Adrenal gland (tissue), 9 donors: ENCODE measurements at regions not wholly inside any gene's neighbourhood (a gene's known extent, or its start where the extent isn't known, plus 50 kb on each side); places are given as distances from the start of the nearest gene placed in this dataset.

ENCODE experiments used
- DNase-seq, 7 donors: peaks; one replicate each; pipeline ENCODE4 v3.0.0-alpha.2; 2019 to 2020
- H3K27ac ChIP-seq, 5 donors: fragments of 200-600 bp; sonication (generic) in 4 of 5; 1 replicate in 3 of 5; 2 replicates in 2 of 5; pipeline versions ENCODE4 v1.5.1 to v1.8.0; 2016 to 2020; ENCODE audit warnings: mild to moderate bottlenecking in 1 of 5
- H3K27me3 ChIP-seq: fragments of 200-600 bp; 2 replicates; pipeline ENCODE4 v1.8.0; 2021
- H3K36me3 ChIP-seq, 2 donors: fragments of 200-600 bp; replicated peaks in 1 of 2; 1 replicate in 1 of 2; 2 replicates in 1 of 2; pipeline versions ENCODE4 v1.5.1 to v1.8.0; 2018 to 2022
- H3K4me1 ChIP-seq, 2 donors: fragments of 200-600 bp; replicated peaks in 1 of 2; 1 replicate in 1 of 2; 2 replicates in 1 of 2; pipeline versions ENCODE4 v1.5.1 to v1.8.0; 2018 to 2021
- H3K4me3 ChIP-seq, 4 donors: fragments of 200-600 bp; sonication (generic) in 3 of 4; one replicate each; pipeline ENCODE4 v1.5.1; 2016 to 2018
- H3K9me3 ChIP-seq, 3 donors: fragments of 200-600 bp; sonication (generic) in 1 of 3; replicated peaks in 1 of 3; 1 replicate in 2 of 3; 2 replicates in 1 of 3; pipeline versions ENCODE4 v1.5.1 to v1.8.0; 2016 to 2021
- POLR2A ChIP-seq, 2 donors: fragments of 450-650 bp; IDR thresholded peaks; one replicate each; pipeline ENCODE4 v1.6.1; 2017; ENCODE audit warnings: antibody characterized with exemption in 2 of 2, mild to moderate bottlenecking in 2 of 2, moderate library complexity in 1 of 2
- WGBS, 4 donors: extraction: QIAGEN DNeasy Blood & Tissue Kit in 2 of 4; methylation state at CpG; one replicate each; pipeline versions ENCODE4 v1.1.5 to v1.1.7; 2013 to 2017; 5-methylcytosine and 5-hydroxymethylcytosine counted together
- intact Hi-C, 2 donors: fragments of 100-400 bp; cut with DNase I; formaldehyde crosslinking; loops; one replicate each; pipeline versions ENCODE4 v1.14.1 to v1.15.0; 2022 to 2023
- TF ChIP-seq, protein P1 (sequence below), 6 experiments: fragments of 450-650 bp in 4 of 6; fragments of 200-600 bp in 2 of 6; sonication (generic) in 1 of 6; IDR thresholded peaks; 1 replicate in 5 of 6; 2 replicates in 1 of 6; pipeline versions ENCODE4 v1.5.1 to v1.8.0; 2016 to 2021; ENCODE audit warnings: antibody characterized with exemption in 6 of 6, mild to moderate bottlenecking in 2 of 6, moderate library complexity in 1 of 6
- donor health status: healthy with polysubstance abuse.
- donor health status: Bipolar disorder and iron deficiency.
- donor health status: DM: yes; HTN: yes; CAD: no.
- donor health status: DM: no; HTN: no; CAD: no.
- donor health status: DM: no; HTN: no; CAD: no.

DNA sequence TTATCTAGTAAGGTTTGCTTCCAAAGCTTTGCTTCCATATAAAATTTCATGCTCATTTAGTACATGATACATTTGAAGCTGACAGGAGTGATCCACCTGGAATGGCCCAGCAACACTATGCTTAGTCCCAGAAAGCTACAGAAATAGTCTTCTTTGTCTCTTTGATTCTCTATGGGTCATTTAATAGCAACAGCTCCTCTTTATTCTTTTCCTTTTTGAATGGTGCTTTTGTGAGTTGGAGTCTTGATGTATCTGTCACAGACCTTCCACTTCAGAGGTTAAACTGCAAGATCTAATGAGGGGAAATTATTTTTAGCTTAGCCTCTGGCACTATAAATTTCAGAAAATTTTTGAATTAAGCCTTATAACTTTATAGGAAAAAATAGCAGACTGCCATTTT is 509.5 kb downstream of the KCNA4 start:
- no peak for DNase-seq
- Histone ChIP-seq H3K4me3 (no peak overlapping the region), H3K27me3 (no peaks in the 10 kb centered on the region), H3K27ac (no peak overlapping the region), H3K4me1 (no peaks in the 10 kb centered on the region), H3K9me3 (no peaks in the 10 kb centered on the region), H3K36me3 (no peaks in the 10 kb centered on the region)
- intact Hi-C loops, result no loop called here
- TF ChIP-seq, protein P1, sequence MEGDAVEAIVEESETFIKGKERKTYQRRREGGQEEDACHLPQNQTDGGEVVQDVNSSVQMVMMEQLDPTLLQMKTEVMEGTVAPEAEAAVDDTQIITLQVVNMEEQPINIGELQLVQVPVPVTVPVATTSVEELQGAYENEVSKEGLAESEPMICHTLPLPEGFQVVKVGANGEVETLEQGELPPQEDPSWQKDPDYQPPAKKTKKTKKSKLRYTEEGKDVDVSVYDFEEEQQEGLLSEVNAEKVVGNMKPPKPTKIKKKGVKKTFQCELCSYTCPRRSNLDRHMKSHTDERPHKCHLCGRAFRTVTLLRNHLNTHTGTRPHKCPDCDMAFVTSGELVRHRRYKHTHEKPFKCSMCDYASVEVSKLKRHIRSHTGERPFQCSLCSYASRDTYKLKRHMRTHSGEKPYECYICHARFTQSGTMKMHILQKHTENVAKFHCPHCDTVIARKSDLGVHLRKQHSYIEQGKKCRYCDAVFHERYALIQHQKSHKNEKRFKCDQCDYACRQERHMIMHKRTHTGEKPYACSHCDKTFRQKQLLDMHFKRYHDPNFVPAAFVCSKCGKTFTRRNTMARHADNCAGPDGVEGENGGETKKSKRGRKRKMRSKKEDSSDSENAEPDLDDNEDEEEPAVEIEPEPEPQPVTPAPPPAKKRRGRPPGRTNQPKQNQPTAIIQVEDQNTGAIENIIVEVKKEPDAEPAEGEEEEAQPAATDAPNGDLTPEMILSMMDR (IDR thresholded peaks at IDR 0.05), result no peak
- no peak for TF ChIP-seq POLR2A (IDR thresholded peaks at IDR 0.05)

GRCh38 chr11:29495676-29496075 is 521.2 kb downstream of the KCNA4 start:
- no peaks in the 10 kb centered on the region for H3K36me3 ChIP-seq
- H3K4me3 ChIP-seq, result no peak overlapping the region
- H3K27ac ChIP-seq, result no peak overlapping the region
- H3K4me1 ChIP-seq, result no peaks in the 10 kb centered on the region
- H3K27me3 ChIP-seq, result no peaks in the 10 kb centered on the region
- TF ChIP-seq, protein P1 (IDR thresholded peaks at IDR 0.05), result no peak
- TF ChIP-seq POLR2A (IDR thresholded peaks at IDR 0.05), result no peak
- intact Hi-C loops, result no loop called here
- WGBS, 4 donors, result 67 to 77% (median 70%) methylated on average over 3 of the region's 3 CpGs
- no peak for DNase-seq
- H3K9me3 ChIP-seq, result no peaks in the 10 kb centered on the region

- no peaks in the 10 kb centered on the region for H3K9me3 ChIP-seq
- 87 to 100% (median 94%) methylated on average over 1 of the region's 1 CpG for WGBS, 4 donors
- no peak for DNase-seq
- H3K4me3 ChIP-seq, result no peak overlapping the region
- no peaks in the 10 kb centered on the region for H3K36me3 ChIP-seq
- no peak for TF ChIP-seq POLR2A (IDR thresholded peaks at IDR 0.05)
- TF ChIP-seq, protein P1 (IDR thresholded peaks at IDR 0.05), result no peak
- no peak overlapping the region for H3K27ac ChIP-seq
- no peaks in the 10 kb centered on the region for H3K27me3 ChIP-seq
- H3K4me1 ChIP-seq, result no peaks in the 10 kb centered on the region
- intact Hi-C loops, result no loop called here
These were observed 525.9 kb downstream of the KCNA4 start for GRCh38 chr11:29490938-29491337.

- Histone ChIP-seq H3K9me3 (peaks cover 0 to 5% (median 0%) of the 10 kb centered on the region in 3 donors), H3K36me3 (no peaks in the 10 kb centered on the region), H3K4me3 (no peak overlapping the region), H3K27ac (no peak overlapping the region), H3K4me1 (peaks cover under 1 to 8% of the 10 kb centered on the region in 2 donors), H3K27me3 (no peaks in the 10 kb centered on the region)
- no peak for DNase-seq
- TF ChIP-seq, protein P1 (IDR thresholded peaks at IDR 0.05), result no peak
- no peak for TF ChIP-seq POLR2A (IDR thresholded peaks at IDR 0.05)
- intact Hi-C loops, result no loop called here
These were observed 530.5 kb downstream of the KCNA4 start for GRCh38 chr11:29486301-29486700.
